ENCODE measurements at regions not wholly inside any gene's neighbourhood (a gene's known extent, or its start where the extent isn't known, plus 50 kb on each side); places are given as distances from the start of the nearest gene placed in this dataset.

DNA sequence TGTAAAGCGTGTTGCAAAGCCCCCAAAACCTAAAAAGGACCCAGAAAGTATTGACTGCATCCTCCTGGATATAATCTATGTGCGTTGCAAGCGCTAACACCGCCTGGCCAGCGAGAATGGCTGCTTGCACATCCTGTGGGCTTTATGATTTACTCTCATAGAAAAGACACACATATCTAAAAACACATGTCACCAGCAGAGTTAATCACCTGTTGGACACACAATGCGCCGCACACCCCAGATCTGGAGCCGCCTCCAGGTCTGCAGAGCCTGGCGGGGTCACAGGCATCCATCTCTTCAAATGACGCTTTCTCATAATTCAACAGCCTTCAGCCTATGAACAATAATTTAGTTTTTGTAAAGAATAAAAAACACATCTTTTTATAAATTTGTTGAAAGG is 186.5 kb downstream of the RTP5 start:
- no peaks in the 10 kb centered on the region for H3K4me1 ChIP-seq (ENCODE audit: insufficient read depth, low read length)
- TF ChIP-seq, protein P1, sequence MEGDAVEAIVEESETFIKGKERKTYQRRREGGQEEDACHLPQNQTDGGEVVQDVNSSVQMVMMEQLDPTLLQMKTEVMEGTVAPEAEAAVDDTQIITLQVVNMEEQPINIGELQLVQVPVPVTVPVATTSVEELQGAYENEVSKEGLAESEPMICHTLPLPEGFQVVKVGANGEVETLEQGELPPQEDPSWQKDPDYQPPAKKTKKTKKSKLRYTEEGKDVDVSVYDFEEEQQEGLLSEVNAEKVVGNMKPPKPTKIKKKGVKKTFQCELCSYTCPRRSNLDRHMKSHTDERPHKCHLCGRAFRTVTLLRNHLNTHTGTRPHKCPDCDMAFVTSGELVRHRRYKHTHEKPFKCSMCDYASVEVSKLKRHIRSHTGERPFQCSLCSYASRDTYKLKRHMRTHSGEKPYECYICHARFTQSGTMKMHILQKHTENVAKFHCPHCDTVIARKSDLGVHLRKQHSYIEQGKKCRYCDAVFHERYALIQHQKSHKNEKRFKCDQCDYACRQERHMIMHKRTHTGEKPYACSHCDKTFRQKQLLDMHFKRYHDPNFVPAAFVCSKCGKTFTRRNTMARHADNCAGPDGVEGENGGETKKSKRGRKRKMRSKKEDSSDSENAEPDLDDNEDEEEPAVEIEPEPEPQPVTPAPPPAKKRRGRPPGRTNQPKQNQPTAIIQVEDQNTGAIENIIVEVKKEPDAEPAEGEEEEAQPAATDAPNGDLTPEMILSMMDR (conservative IDR thresholded peaks at IDR 0.05), result no peak
- no peak overlapping the region for H4K8ac ChIP-seq (replicated peaks; ENCODE audit: insufficient read length, low read depth, low read length)
- H3K4me1 Mint-ChIP-seq, result peaks cover 5 to 7% of the 10 kb centered on the region in 2 experiments; a peak in 2 of 4 replicates
- no peaks in the 10 kb centered on the region for H4K20me1 ChIP-seq (ENCODE audit: control insufficient read depth, insufficient read depth, insufficient read length)
- no peaks in the 10 kb centered on the region for H3K9me3 ChIP-seq (ENCODE audit: control insufficient read depth, low read depth, low read length)
- no peak overlapping the region for H2BK5ac ChIP-seq (ENCODE audit: insufficient read length, low read length)
- no peak overlapping the region for H3T11ph ChIP-seq (ENCODE audit: low read length)
- no peaks in the 10 kb centered on the region for H3K79me2 ChIP-seq (ENCODE audit: insufficient read depth, low read length)
- no peak overlapping the region for H3K4ac ChIP-seq (ENCODE audit: low read depth, low read length)
- no peak for DNase-seq
- H3K23me2 ChIP-seq (ENCODE audit: insufficient read length, low read depth, low read length, poor library complexity, severe bottlenecking), result no peaks in the 10 kb centered on the region
- H3K4me2 ChIP-seq (ENCODE audit: insufficient read depth, insufficient read length, low read length), result no peak overlapping the region
- H3K4me3 Mint-ChIP-seq, result no peak overlapping the region
- H2BK120ac ChIP-seq (ENCODE audit: low read depth, low read length, poor library complexity, severe bottlenecking), result no peak overlapping the region
- no peak overlapping the region for H3K23ac ChIP-seq (ENCODE audit: insufficient read length, low read depth, low read length)
- no peak overlapping the region for H2AK5ac ChIP-seq (ENCODE audit: insufficient read length, low read length)
- no peak overlapping the region for H2AFZ ChIP-seq (ENCODE audit: low read length)
- peaks cover 13 to 19% (median 15%) of the 10 kb centered on the region in 3 experiments for H3K36me3 Mint-ChIP-seq (ENCODE audit: insufficient read depth in 1 of 3, low read depth in 3 of 3)
- no peaks in the 10 kb centered on the region for H3K79me1 ChIP-seq (ENCODE audit: insufficient read depth, low read depth, low read length, poor library complexity, severe bottlenecking)
- H3K9ac ChIP-seq (ENCODE audit: extremely low read depth, insufficient read length, low read length), result no peak overlapping the region
- H3K9me3 Mint-ChIP-seq, result peaks cover 19% of the 10 kb centered on the region in 2 experiments
- H3K56ac ChIP-seq (ENCODE audit: insufficient read length, low read depth, low read length), result no peak overlapping the region
- H2BK15ac ChIP-seq (ENCODE audit: low read depth, low read length), result no peak overlapping the region
- H4K5ac ChIP-seq (ENCODE audit: insufficient read length, low read depth, low read length), result no peak overlapping the region
- no peak overlapping the region for H2BK20ac ChIP-seq (ENCODE audit: low read depth, low read length, poor library complexity, severe bottlenecking)
- H3K27me3 Mint-ChIP-seq (ENCODE audit: low read depth), result peaks cover 100% of the 10 kb centered on the region
- no peak overlapping the region for H3K18ac ChIP-seq (ENCODE audit: insufficient read length, low read depth, low read length)
- no peak overlapping the region for H4K91ac ChIP-seq (ENCODE audit: insufficient read length, low read depth, low read length)
- no peak overlapping the region for H2BK12ac ChIP-seq (ENCODE audit: insufficient read length, low read depth, low read length)
- no peak overlapping the region for H3K14ac ChIP-seq (ENCODE audit: insufficient read depth, low read length)
- peaks cover 3% of the 10 kb centered on the region; the same call in 1 of the 2 replicates for H3K27me3 ChIP-seq (ENCODE audit: insufficient read depth, low read length)
- no peak overlapping the region for H3K27ac ChIP-seq (ENCODE audit: insufficient read length, low read depth, low read length)
- no CpG with 5 or more reads among the region's 10 CpGs for WGBS (ENCODE audit: extremely low coverage, insufficient read length, low lambda C conversion rate)
- H3K27ac Mint-ChIP-seq, result no peak overlapping the region
